ENCODE measurements at regions not wholly inside any gene's neighbourhood (a gene's known extent, or its start where the extent isn't known, plus 50 kb on each side); places are given as distances from the start of the nearest gene placed in this dataset.

- no peaks in the 10 kb centered on the region for H3K9me3 ChIP-seq (ENCODE audit: control insufficient read depth, insufficient read depth, low read depth, low read length)
- POLR2A ChIA-PET = no interaction called here
- H3K36me3 ChIP-seq (ENCODE audit: control insufficient read depth in 2 of 2, insufficient read depth in 1 of 2, low read length in 2 of 2) = no peaks in the 10 kb centered on the region
- no peak for TF ChIP-seq ZNF664 (tag by site-specific recombination; IDR thresholded peaks at IDR 0.05)
- H3K4me3 ChIP-seq (ENCODE audit: low read depth, low read length) = no peak overlapping the region
- no peak overlapping the region for H3K27ac ChIP-seq (ENCODE audit: extremely low read depth, low read depth, low read length)
- CTCF ChIA-PET = no interaction called here
- H3K4me1 ChIP-seq (ENCODE audit: control insufficient read depth, insufficient read depth, low read length) = peaks cover 4% of the 10 kb centered on the region; the same call in 1 of the 2 replicates
Observed at GRCh38 chr21:38944402-38944801, 138.7 kb downstream of the ETS2 start.

- ChIA-PET CTCF (no interaction called here), POLR2A (no interaction called here)
- no peaks in the 10 kb centered on the region for H3K36me3 ChIP-seq (ENCODE audit: control insufficient read depth in 2 of 2, insufficient read depth in 1 of 2, low read length in 2 of 2)
- H3K27ac ChIP-seq (ENCODE audit: extremely low read depth, low read depth, low read length) = no peak overlapping the region
- TF ChIP-seq ZBTB7A (tag by site-specific recombination; IDR thresholded peaks at IDR 0.05; ENCODE audit: low read depth) = no peak
- TF ChIP-seq ZNF596 (tag by site-specific recombination; IDR thresholded peaks at IDR 0.05) = no peak
- no peak overlapping the region for H3K4me3 ChIP-seq (ENCODE audit: low read depth, low read length)
- no peaks in the 10 kb centered on the region for H3K9me3 ChIP-seq (ENCODE audit: control insufficient read depth, insufficient read depth, low read depth, low read length)
- H3K4me1 ChIP-seq (ENCODE audit: control insufficient read depth, insufficient read depth, low read length) = peaks cover 4% of the 10 kb centered on the region; the same call in 1 of the 2 replicates
Observed at GRCh38 chr21:38942748-38943211, 137.1 kb downstream of the ETS2 start.

- no peak overlapping the region for H3K27ac ChIP-seq (ENCODE audit: extremely low read depth, low read depth, low read length)
- ChIA-PET CTCF (no interaction called here), POLR2A (no interaction called here)
- H3K36me3 ChIP-seq (ENCODE audit: control insufficient read depth in 2 of 2, insufficient read depth in 1 of 2, low read length in 2 of 2) = no peaks in the 10 kb centered on the region
- TF ChIP-seq, protein P1, sequence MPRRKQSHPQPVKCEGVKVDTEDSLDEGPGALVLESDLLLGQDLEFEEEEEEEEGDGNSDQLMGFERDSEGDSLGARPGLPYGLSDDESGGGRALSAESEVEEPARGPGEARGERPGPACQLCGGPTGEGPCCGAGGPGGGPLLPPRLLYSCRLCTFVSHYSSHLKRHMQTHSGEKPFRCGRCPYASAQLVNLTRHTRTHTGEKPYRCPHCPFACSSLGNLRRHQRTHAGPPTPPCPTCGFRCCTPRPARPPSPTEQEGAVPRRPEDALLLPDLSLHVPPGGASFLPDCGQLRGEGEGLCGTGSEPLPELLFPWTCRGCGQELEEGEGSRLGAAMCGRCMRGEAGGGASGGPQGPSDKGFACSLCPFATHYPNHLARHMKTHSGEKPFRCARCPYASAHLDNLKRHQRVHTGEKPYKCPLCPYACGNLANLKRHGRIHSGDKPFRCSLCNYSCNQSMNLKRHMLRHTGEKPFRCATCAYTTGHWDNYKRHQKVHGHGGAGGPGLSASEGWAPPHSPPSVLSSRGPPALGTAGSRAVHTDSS (tag by site-specific recombination; IDR thresholded peaks at IDR 0.05) = no peak
- TF ChIP-seq SETDB1 (IDR thresholded peaks at IDR 0.05; ENCODE audit: insufficient read length, low read length) (no peak), ZNF211 (tag by site-specific recombination; IDR thresholded peaks at IDR 0.05; ENCODE audit: low read depth) (no peak), HOXC10 (CRISPR knock-in tag; IDR thresholded peaks at IDR 0.05) (no peak), ZNF214 (tag by site-specific recombination; IDR thresholded peaks at IDR 0.05; ENCODE audit: borderline replicate concordance) (no peak), ZNF26 (tag by site-specific recombination; IDR thresholded peaks at IDR 0.05) (no peak), ZNF221 (tag by site-specific recombination; IDR thresholded peaks at IDR 0.05; ENCODE audit: borderline replicate concordance) (no peak), BCL11A (tag by site-specific recombination; IDR thresholded peaks at IDR 0.05; ENCODE audit: low read depth) (no peak), ZNF664 (tag by site-specific recombination; IDR thresholded peaks at IDR 0.05) (no peak), ZNF148 (tag by site-specific recombination; IDR thresholded peaks at IDR 0.05; ENCODE audit: borderline replicate concordance) (no peak), ZNF394 (tag by site-specific recombination; IDR thresholded peaks at IDR 0.05; ENCODE audit: borderline replicate concordance) (no peak), ZNF404 (tag by site-specific recombination; IDR thresholded peaks at IDR 0.05) (no peak), ZNF354C (tag by site-specific recombination; IDR thresholded peaks at IDR 0.05; ENCODE audit: borderline replicate concordance, low read depth) (no peak), ZNF155 (tag by site-specific recombination; IDR thresholded peaks at IDR 0.05) (no peak)
- no peaks in the 10 kb centered on the region for H3K9me3 ChIP-seq (ENCODE audit: control insufficient read depth, insufficient read depth, low read depth, low read length)
- H3K4me3 ChIP-seq (ENCODE audit: low read depth, low read length) = no peak overlapping the region
- no peaks in the 10 kb centered on the region for H3K4me1 ChIP-seq (ENCODE audit: control insufficient read depth, insufficient read depth, low read length)
Observed at GRCh38 chr21:38938769-38939168, 133.0 kb downstream of the ETS2 start.
